ENCODE measurements at regions not wholly inside any gene's neighbourhood (a gene's known extent, or its start where the extent isn't known, plus 50 kb on each side); places are given as distances from the start of the nearest gene placed in this dataset.

GRCh38 chr6:113381959-113382358, 475.2 kb upstream of the MARCKS start:
- no peaks in the 10 kb centered on the region for H3K9me3 ChIP-seq
- TF ChIP-seq CTCF (IDR thresholded peaks at IDR 0.05) = no peak
- ATAC-seq = no peak
- intact Hi-C loops (cut with DNase I) = no loop called here
- DNase-seq = peak in 1 of 2 donors; percentile 18
- peaks cover 0 to 9% (median 0%) of the 10 kb centered on the region in 9 donors for H3K4me1 ChIP-seq
- WGBS, 2 donors = 26 to 28% methylated on average over 2 of the region's 2 CpGs
- no peak overlapping the region for H3K4me3 ChIP-seq
- no peak overlapping the region for H3K27ac ChIP-seq
- H3K27me3 ChIP-seq = no peaks in the 10 kb centered on the region
- H3K36me3 ChIP-seq = no peaks in the 10 kb centered on the region

GRCh38 chr6:113383701-113384100, 473.4 kb upstream of the MARCKS start:
- no peak overlapping the region for H3K4me3 ChIP-seq
- ATAC-seq = no peak
- no peaks in the 10 kb centered on the region for H3K27me3 ChIP-seq
- no peak for DNase-seq
- H3K36me3 ChIP-seq = no peaks in the 10 kb centered on the region
- H3K9me3 ChIP-seq = no peaks in the 10 kb centered on the region
- 75 to 78% methylated on average over 2 of the region's 2 CpGs for WGBS, 2 donors
- peaks cover 0 to 9% (median 0%) of the 10 kb centered on the region in 9 donors for H3K4me1 ChIP-seq
- no peak for TF ChIP-seq CTCF (IDR thresholded peaks at IDR 0.05)
- intact Hi-C loops (cut with DNase I) = no loop called here
- no peak overlapping the region for H3K27ac ChIP-seq

GRCh38 chr6:113385020-113385431, 472.1 kb upstream of the MARCKS start:
- H3K27me3 ChIP-seq = no peaks in the 10 kb centered on the region
- no peak for DNase-seq
- intact Hi-C loops (cut with DNase I) = no loop called here

GRCh38 chr6:113388996-113389395, 468.1 kb upstream of the MARCKS start:
- no peaks in the 10 kb centered on the region for H3K27me3 ChIP-seq
- no peak overlapping the region for H3K27ac ChIP-seq
- no peaks in the 10 kb centered on the region for H3K9me3 ChIP-seq
- no peaks in the 10 kb centered on the region for H3K36me3 ChIP-seq
- DNase-seq = no peak
- intact Hi-C loops (cut with DNase I) = no loop called here
- H3K4me1 ChIP-seq = no peaks in the 10 kb centered on the region
- ATAC-seq = no peak
- WGBS, 2 donors = 75 to 82% methylated on average over 2 of the region's 2 CpGs
- no peak for TF ChIP-seq CTCF (IDR thresholded peaks at IDR 0.05)
- no peak overlapping the region for H3K4me3 ChIP-seq

More at GRCh38 chr6:113385020-113385431, 472.1 kb upstream of the MARCKS start:
- ATAC-seq = no peak
- 81 to 88% methylated on average over 2 of the region's 2 CpGs for WGBS, 2 donors
- Histone ChIP-seq H3K36me3 (no peaks in the 10 kb centered on the region), H3K9me3 (no peaks in the 10 kb centered on the region), H3K4me3 (no peak overlapping the region), H3K27ac (no peak overlapping the region), H3K4me1 (peaks cover 0 to 9% (median 0%) of the 10 kb centered on the region in 9 donors)
- TF ChIP-seq CTCF (IDR thresholded peaks at IDR 0.05) = no peak
